Rectal smooth muscle tissue (tissue), 1 donor: ENCODE measurements at regions not wholly inside any gene's neighbourhood (a gene's known extent, or its start where the extent isn't known, plus 50 kb on each side); places are given as distances from the start of the nearest gene placed in this dataset.

Experiments
- H3K27ac ChIP-seq: one replicate; pipeline ENCODE4 v1.7.0; 2013; ENCODE audit warnings: low read depth, low read length, inconsistent platforms
- H3K27me3 ChIP-seq: one replicate; pipeline ENCODE4 v1.7.0; 2013; ENCODE audit warnings: low read length; ENCODE audit not compliant: control insufficient read depth, insufficient read depth
- H3K36me3 ChIP-seq: one replicate; pipeline ENCODE4 v1.7.0; 2013; ENCODE audit warnings: low read length; ENCODE audit not compliant: control insufficient read depth, insufficient read depth
- H3K4me1 ChIP-seq: one replicate; pipeline ENCODE4 v1.7.0; 2013; ENCODE audit warnings: low read length; ENCODE audit not compliant: control insufficient read depth, insufficient read depth
- H3K4me3 ChIP-seq: one replicate; pipeline ENCODE4 v1.7.0; 2013; ENCODE audit warnings: low read length
- H3K9ac ChIP-seq: one replicate; pipeline ENCODE4 v1.7.0; 2013; ENCODE audit warnings: low read length

GRCh38 chr9:87089506-87089905 is 142.2 kb upstream of the GAS1 start:
- Histone ChIP-seq H3K27me3 (no peaks in the 10 kb centered on the region), H3K36me3 (no peaks in the 10 kb centered on the region), H3K27ac (no peak overlapping the region), H3K9ac (no peak overlapping the region), H3K4me1 (no peaks in the 10 kb centered on the region), H3K4me3 (no peak overlapping the region)

GRCh38 chr9:87089929-87090328 is 142.6 kb upstream of the GAS1 start:
- Histone ChIP-seq H3K27ac (no peak overlapping the region), H3K9ac (no peak overlapping the region), H3K4me1 (no peaks in the 10 kb centered on the region), H3K27me3 (no peaks in the 10 kb centered on the region), H3K36me3 (no peaks in the 10 kb centered on the region), H3K4me3 (no peak overlapping the region)

GRCh38 chr9:87093777-87094176 is 146.5 kb upstream of the GAS1 start:
- Histone ChIP-seq H3K27me3 (no peaks in the 10 kb centered on the region), H3K4me3 (no peak overlapping the region), H3K9ac (no peak overlapping the region), H3K4me1 (peaks cover 2% of the 10 kb centered on the region), H3K36me3 (no peaks in the 10 kb centered on the region), H3K27ac (no peak overlapping the region)

DNA sequence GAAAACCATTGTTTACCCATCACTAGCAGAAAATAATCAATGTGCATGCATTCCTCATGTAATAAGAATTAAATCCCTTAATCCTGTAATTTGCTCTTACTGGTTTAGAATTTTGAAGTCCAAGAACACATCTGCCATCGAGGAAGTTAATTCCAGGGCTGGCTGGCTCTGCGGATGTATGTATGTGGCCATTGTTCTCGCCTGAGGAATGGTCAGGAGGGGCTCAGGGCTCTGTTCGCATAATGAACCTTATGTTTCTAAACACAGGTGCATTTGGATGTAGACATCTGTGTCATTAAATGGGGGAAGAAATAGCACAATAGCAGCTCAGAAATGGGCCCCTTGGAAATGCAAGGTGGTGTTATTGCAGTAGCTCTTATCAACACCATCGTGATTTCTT is 148.6 kb upstream of the GAS1 start:
- no peak overlapping the region for H3K27ac ChIP-seq
- H3K4me3 ChIP-seq = no peak overlapping the region
- no peaks in the 10 kb centered on the region for H3K27me3 ChIP-seq
- H3K36me3 ChIP-seq = no peaks in the 10 kb centered on the region
- H3K4me1 ChIP-seq = peaks cover 2% of the 10 kb centered on the region
- H3K9ac ChIP-seq = no peak overlapping the region

DNA sequence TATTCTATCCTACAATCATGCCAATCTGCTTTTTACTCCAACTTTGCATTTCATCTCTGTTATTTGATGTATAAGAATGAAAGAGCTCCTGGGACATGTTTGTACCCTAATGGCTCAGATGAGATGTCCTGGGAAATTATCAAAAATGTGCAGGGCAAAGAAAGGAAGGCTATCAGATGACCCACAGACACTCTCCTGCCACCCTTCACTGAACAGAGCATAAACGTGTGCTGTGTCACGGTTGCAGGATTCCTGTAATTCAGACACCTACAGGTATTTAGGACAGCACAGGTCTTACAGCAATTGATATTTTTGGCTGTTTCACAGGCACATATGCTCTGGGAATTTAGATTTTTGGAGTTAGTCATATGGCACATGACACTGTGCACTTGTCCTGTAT is 149.2 kb upstream of the GAS1 start:
- Histone ChIP-seq H3K27me3 (no peaks in the 10 kb centered on the region), H3K27ac (no peak overlapping the region), H3K36me3 (no peaks in the 10 kb centered on the region), H3K4me3 (no peak overlapping the region), H3K4me1 (peaks cover 2% of the 10 kb centered on the region), H3K9ac (no peak overlapping the region)

GRCh38 chr9:87097238-87097637 is 149.9 kb upstream of the GAS1 start:
- Histone ChIP-seq H3K36me3 (no peaks in the 10 kb centered on the region), H3K4me1 (peaks cover 2% of the 10 kb centered on the region), H3K27me3 (no peaks in the 10 kb centered on the region), H3K27ac (no peak overlapping the region), H3K4me3 (no peak overlapping the region), H3K9ac (no peak overlapping the region)

DNA sequence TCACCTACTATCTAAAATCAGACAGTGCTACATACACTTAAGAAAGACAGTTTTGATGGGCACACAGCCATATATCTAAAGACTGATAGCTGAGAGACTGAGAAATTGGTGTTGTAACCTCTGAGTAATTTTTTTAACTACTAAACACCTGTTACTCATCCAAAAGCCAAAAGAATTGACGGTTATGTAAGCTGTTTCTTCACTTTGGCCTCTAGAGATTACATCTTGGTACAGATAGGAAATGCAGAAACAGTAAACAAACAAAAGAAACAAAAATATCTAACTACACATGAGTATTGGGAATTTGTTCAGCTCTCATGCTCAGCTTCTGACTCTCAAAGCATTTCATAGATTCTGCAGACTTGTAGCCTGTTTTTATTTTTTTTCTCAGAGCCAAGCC is 152.1 kb upstream of the GAS1 start:
- Histone ChIP-seq H3K27ac (no peak overlapping the region), H3K36me3 (no peaks in the 10 kb centered on the region), H3K9ac (no peak overlapping the region), H3K4me1 (peaks cover 2% of the 10 kb centered on the region), H3K27me3 (no peaks in the 10 kb centered on the region), H3K4me3 (no peak overlapping the region)

DNA sequence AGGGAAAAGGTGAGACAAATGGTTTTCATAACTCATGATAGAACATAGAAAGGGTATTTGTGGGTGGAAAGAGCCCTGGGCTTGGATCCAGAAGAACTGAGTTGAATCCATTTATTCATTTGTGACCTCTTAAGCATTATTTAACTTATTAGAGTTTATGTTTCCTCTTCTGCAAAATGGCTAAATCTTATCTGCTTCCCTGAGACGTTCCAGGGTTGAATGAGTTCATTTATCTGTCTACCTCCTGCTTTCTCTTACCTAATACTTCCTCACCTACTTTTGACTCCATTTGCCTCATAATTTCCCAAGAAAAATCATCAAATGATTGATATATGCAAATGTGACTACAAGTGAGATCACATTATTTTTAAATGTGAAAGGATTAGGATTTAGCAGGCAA is 152.7 kb upstream of the GAS1 start:
- no peak overlapping the region for H3K4me3 ChIP-seq
- peaks cover 2% of the 10 kb centered on the region for H3K4me1 ChIP-seq
- H3K36me3 ChIP-seq = no peaks in the 10 kb centered on the region
- H3K9ac ChIP-seq = no peak overlapping the region
- H3K27me3 ChIP-seq = no peaks in the 10 kb centered on the region
- no peak overlapping the region for H3K27ac ChIP-seq

DNA sequence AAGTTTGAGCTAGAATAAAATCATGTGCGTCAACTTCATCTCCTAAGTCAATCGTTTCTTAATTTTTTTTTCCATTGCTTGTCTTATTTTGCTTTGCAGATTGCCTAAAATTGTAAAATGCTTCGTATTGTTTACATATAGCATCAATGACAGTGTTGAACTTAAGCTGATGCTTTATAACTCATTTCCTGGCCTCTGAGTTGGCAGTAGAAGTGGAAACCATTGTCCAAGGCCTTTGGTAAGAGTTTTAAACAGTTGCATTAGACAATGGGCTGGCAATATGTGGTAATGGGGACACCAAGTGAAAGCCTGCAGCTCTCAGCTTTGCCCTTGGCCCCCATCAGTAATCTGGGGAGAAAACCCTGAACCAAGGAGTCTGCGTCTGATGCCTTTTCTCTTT is 154.8 kb upstream of the GAS1 start:
- H3K4me1 ChIP-seq = peaks cover 2% of the 10 kb centered on the region
- H3K36me3 ChIP-seq = no peaks in the 10 kb centered on the region
- H3K4me3 ChIP-seq = no peak overlapping the region
- no peak overlapping the region for H3K27ac ChIP-seq
- H3K27me3 ChIP-seq = no peaks in the 10 kb centered on the region
- H3K9ac ChIP-seq = no peak overlapping the region

- Histone ChIP-seq H3K27me3 (no peaks in the 10 kb centered on the region), H3K4me3 (no peak overlapping the region), H3K9ac (no peak overlapping the region)
Observed at GRCh38 chr9:87107072-87107471, 159.8 kb upstream of the GAS1 start.

GRCh38 chr9:87108661-87109060 is 161.4 kb upstream of the GAS1 start:
- Histone ChIP-seq H3K36me3 (no peaks in the 10 kb centered on the region), H3K4me3 (no peak overlapping the region), H3K27ac (no peak overlapping the region), H3K27me3 (no peaks in the 10 kb centered on the region), H3K4me1 (peaks cover 7% of the 10 kb centered on the region), H3K9ac (no peak overlapping the region)

More at GRCh38 chr9:87107072-87107471, 159.8 kb upstream of the GAS1 start:
- peaks cover 7% of the 10 kb centered on the region for H3K4me1 ChIP-seq
- no peak overlapping the region for H3K27ac ChIP-seq
- no peaks in the 10 kb centered on the region for H3K36me3 ChIP-seq

GRCh38 chr9:87109231-87109631 is 161.9 kb upstream of the GAS1 start:
- H3K27ac ChIP-seq = peak overlapping the region; percentile 51
- no peak overlapping the region for H3K4me3 ChIP-seq
- no peaks in the 10 kb centered on the region for H3K27me3 ChIP-seq
- H3K9ac ChIP-seq = no peak overlapping the region
- peaks cover 7% of the 10 kb centered on the region for H3K4me1 ChIP-seq
- H3K36me3 ChIP-seq = no peaks in the 10 kb centered on the region

- Histone ChIP-seq H3K27me3 (no peaks in the 10 kb centered on the region), H3K27ac (no peak overlapping the region), H3K9ac (no peak overlapping the region), H3K4me1 (peaks cover 7% of the 10 kb centered on the region), H3K36me3 (no peaks in the 10 kb centered on the region), H3K4me3 (no peak overlapping the region)
Observed at GRCh38 chr9:87109851-87110250, 162.5 kb upstream of the GAS1 start.
